Left renal cortex interstitium (tissue), 4 donors: ENCODE measurements at regions not wholly inside any gene's neighbourhood (a gene's known extent, or its start where the extent isn't known, plus 50 kb on each side); places are given as distances from the start of the nearest gene placed in this dataset.

Experiments used
- DNase-seq, 4 donors: peaks; one replicate each; pipeline ENCODE4 v3.0.0-alpha.2; 2013; ENCODE audit warnings: low read depth in 4 of 4, low spot score in 2 of 4, missing footprints in 1 of 4

DNA sequence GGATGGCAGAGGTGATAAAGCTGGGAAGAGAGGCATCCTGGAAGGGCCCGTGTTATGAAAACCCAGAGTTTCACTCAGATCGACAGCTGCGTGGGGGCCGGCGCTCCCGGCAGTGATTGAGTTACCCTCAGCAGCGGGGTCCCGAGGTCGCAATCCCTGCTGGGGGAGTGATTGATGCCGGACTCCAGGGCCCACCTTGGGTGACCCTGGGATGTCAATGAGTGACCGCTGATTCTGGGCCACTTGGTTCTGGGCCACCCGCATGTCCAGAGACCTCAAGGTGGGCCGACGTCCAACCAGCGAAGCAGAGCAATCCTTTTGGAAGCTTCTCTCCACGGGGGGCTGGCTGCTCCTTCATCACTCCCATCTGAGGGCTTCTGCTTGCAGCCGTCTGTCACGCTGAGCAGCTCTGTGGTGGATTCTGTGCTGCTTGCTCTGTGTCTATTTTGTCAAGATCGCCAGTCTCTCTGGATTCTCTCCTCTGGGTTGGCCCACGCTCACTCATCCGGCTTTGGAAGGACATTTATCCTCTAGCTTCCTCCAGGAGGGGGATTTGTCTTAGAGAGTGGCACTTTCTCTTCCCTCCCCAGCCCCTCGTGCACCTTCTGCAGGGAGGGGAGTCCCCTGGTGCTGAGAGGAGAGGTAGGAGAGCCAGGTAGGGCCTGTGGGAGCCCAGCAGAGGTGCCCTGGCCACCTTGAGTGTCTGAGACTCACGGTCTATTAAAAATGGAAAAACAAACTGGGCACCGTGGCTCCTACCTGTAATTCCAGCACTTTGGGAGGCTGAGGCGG, 110.9 kb upstream of the C1orf174 start:
- no peak for DNase-seq

DNA sequence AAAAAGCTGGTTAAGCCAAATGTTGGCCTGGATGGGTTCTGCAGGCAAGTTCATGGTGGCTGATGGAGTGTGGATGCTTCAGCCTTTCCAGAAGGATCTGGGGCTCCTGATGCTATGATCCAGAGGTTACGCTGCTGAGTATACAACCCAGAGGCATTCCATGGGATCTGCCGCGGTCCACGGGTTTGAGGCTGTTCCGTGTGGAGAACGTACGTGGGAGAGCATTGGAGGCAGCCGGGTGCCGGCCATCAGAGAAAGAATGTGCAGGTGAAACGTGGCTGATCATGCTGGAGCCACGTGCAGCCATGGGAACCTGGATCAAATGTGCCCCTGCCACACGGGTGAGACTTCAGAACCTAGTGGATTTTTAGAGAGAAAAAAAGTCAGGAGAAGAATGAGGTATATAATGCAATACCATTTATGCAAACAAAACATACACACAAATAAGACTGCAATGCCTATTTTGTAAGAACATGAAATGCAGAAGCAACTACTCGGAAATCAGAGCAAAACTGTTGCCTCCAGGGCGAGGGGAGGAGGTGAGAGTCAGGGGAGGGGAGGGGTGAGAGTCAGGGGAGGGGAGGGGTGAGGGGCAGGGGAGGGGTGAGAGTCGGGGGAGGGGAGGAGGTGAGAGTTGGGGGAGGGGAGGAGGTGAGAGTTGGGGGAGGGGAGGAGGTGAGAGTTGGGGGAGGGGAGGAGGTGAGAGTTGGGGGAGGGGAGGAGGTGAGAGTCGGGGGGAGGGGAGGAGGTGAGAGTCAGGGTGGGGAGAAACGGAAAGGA, 116.5 kb upstream of the C1orf174 start:
- DNase-seq = no peak

DNA sequence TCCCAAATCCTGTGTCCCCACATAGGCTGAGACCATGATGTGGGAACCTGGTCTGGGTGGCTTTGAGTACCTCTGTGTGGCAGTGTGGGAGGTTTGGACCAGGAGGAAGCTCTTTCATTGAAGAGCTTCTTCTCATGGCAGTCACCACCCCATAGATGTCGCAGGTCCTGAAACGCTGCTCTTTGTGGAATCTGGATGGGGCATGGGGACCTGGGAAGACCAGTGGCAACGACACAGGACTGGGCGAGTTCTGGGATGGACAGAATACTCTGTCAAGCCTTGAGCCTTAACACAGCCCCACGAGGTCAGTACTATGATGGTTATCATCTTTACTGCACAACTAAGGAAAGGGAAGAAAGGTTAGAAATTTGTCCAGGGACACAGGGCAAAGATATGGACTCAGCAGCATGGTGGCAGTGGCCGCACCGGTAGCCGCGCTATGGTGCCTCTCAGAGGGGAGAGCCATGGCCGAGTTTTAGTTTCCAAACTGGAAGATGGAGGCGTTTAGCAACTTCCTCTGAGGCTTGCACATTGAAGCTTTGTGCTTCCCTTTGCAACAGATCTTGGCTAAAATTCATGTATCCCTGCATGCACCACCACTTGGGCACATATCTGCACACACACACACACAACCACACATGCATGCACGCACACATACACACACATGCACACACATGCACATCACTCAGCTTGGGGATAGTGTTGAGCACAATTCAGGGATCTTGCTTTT, 117.7 kb upstream of the C1orf174 start:
- DNase-seq = no peak

DNA sequence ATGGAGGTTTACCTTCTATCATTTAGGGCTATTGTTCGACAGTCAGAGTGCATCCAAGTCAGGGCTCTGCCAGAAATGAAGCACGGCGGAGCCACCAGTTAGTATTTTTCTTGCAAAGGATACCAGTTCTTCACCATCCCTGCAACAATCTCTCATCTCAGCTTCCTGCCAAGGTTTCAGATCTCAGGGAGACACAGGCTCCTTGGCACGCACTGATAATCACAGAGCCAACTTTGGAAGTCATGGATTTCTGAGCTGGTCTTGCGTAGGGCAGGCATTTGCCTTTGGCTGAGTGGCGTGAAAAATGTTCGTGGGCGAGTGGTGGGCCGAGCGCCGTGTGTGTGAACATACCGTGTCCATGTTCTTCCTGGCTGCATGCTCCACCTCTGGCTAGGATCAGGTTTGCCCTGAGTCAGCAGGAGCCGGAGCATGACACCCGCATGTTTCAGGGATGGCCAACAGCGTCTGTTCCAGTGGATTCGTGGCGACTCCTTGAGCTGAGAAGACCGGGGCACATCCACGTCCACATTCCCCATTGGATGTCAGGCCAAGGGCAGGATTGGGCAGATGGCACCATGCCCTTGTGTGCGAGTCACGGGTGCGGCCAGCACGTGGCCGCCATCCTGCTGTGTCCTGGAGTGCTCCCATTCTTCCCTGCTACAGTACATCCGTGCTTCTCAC, 118.5 kb upstream of the C1orf174 start:
- no peak for DNase-seq

DNA sequence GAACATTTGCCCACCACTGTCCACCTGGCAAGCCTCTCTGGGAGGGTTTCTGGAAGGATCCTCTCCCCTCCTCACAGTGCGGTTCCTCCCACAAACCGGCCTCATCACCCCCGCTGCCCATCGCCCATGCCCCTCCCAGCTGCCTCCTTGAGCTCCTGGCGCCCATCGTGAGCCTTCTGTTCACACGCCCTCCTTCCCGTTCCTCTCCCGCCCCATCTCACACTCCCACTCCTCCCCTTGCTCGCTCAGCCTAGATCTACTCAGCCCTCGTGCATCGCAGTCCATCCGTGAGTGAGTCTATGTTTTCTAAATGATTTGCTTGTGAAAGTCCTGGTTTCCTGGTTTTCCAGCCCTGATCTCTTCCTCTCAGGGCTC, 119.1 kb upstream of the C1orf174 start:
- no peak for DNase-seq

DNA sequence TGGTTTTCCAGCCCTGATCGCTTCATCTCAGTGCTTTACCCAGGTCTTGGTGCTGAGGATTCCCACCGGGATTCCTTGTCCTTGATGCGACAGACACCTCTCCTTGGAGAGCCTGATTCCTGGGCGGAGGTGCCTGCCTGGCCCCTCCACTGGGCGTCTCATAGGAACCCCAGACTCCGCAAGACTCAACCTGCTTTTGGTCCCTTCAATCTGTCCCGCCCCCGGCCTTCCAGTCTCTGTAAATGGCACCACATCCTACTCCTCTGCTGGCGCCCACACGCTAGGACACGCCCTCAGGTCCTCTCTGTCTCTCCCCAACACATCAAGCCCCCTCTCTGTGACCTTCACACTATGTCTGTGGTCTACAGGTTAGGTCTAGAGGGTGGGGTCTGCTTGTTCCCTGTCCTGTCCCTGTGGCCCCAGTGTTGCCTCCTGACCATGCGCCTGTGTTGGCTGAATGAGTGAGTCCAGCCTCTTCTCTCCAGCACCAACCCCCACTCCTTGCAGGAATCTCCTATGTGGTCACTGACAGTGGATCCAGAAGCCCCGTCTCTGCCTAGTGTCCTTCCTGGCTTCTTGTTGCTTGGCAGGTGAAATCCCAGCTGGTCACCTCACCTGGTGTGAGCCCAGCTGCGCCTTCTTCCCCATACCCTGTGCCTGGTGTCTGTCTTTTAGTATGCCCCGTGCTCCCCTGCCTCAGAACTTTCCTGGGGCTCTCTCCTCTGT, 119.7 kb upstream of the C1orf174 start:
- no peak for DNase-seq

DNA sequence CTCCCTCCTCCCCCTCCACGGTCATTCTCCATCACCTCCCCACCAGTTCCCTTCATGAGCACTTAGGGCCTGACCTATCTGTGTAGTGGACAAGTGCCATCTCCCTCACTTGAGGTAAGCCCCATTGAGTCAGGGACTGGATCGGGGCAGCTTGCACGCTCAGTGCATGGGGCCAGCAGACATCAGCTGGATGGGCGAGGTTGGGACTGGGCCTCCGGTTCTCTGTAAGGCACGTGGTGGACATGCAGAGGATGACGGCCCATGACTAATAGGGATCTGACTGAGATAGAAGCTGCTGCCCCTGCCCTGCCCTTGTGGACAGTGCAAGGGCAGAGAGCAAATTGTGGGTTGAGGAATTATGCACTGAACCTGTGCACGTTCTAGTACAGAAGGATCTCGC, 120.4 kb upstream of the C1orf174 start:
- DNase-seq = no peak

DNA sequence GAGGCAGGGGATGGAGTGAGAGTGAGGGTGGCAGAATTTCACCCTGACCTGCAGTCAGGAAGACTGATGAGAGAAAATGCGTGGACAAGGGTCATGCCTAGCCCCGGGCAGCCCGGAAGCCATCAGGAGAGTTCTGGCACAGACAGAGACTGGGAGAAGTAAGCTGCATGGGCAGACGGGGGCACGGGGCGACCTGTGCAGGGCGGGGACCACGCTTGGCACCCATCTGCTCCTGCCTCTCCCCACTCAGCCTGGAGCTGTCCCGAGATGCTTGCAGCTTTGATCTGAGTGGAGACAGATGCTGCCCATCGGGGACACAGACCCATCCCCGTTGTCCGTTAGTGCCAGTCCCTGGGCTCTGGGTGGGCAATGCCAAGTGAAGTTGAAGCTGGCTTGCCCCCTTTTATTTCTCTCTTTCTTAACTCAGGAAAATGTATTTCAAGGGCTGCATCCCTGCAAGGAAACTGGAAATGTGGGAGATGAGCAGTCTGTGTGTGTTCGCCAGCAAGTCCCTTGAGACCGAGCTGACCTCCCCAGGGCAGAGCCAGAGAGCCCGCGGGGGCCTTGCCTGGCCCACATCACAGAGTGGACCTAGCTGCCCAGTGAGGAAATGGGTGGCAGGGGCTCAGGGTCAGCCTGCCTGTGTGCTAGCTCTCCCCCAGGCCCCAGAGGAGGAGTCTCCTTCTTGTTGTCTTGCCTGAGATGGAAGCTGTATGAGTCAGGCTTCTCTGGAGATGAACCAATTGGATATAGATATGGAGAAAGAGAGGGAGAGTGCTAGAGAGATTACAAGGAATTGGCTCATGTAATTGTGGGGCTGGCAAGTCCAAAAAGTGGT, 121.3 kb upstream of the C1orf174 start:
- no peak for DNase-seq

DNA sequence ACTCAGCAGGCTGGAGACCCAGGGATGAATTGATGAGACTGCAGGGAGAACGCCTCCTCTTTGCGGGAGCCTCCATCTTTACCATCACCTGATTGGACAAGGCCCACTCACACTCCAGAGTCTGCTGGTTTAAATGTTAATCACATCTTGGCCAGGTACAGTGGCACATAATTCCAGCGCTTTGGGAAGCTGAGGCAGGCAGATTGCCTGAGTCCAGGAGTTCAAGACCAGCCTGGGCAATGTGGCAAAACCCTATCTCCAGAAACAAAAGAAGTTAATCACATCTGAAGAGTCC, 121.8 kb upstream of the C1orf174 start:
- no peak for DNase-seq

DNA sequence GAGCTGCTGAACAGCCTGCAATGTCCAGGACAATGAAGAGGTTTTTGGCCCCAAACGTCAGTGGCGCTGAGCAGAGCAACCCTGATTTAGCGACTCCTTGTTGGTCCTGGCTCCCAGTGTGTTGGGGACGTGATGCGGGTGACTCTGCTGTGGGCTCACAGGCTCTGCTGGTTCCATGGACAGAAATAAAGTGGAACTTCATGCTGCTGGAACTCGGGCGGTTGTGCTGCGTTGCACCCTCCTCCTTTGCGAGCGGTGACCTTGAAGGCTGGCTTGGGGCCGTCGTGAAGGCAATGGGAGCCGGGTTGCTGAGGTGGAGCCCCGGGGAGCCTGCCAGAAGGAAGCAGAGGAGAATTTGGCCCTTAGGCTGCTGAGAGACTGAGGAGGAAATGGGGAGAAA, 122.6 kb upstream of the C1orf174 start:
- DNase-seq = no peak

DNA sequence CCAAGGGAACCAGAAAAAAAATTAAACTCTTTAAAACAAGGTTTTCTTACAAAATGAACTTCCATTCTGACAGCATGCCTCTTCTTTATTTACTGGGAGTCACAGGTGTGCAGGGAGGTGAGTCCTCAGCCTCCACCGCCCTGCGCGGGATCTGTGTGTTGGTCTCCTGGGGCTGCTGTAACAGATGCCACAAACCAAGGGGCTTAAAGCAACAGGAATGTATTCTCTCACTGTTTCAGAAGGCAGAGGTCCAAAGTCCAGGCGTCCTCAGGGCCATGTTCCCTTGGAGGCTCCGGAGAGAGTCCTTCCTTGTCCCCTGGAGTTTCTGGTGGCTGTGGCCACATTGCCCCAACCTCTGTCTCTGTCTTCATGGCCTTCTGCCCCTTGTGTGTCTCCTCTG, 123.6 kb upstream of the C1orf174 start:
- no peak for DNase-seq

DNA sequence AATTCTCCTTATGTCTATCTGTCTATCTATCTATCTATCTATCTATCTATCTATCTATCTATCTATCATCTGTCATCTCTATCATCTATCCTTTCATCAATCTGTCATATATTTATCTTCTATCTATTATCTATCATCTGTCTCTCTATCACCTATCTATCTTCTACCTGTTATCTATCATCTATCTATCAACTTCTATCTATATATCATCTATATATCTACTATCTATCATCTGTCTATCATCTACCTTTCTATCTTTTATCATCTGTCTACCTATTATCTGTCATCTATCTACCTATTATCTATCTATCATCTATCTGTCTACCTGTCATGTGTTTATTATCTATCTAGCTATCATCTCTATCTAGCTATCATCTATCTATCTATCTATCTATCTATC, 124.7 kb upstream of the C1orf174 start:
- DNase-seq = no peak

DNA sequence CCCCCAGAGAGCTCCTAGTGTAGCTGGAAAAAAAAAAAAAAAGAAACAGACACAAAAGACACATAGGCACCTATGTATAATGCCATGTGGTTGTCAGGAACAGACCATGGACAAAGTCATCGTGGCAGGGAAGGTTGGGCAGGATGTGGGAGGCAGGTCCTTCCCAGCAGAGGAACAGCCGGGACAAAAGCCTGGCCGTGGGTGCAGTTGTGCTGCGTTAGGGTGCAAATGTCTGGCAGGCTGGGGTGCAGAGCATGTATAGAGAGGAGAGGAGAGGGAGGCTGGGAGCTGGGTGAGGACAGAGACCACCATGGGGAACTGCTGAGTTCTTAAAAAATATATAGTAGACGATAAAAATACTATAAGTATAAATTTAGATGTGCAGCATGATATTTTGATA, 125.7 kb upstream of the C1orf174 start:
- DNase-seq = no peak

DNA sequence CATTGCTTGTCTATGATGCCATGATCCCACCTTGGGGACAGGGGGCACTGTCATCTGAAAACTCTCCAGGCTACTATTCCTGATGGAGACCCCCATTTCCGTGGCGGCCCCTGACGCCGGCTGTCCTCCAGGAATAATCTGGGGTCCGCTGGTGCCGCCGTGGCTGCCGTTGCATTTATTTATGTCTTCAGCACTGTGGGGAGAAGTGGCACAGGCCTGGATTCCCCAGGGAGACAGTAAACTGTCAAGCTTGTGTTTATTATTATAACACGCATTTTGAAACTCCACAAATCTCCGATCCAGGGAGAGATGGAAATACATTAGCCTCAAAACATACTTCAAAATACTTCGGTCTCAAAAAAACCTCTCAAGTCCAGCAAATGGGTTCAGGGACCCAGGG, 126.9 kb upstream of the C1orf174 start:
- DNase-seq = no peak

DNA sequence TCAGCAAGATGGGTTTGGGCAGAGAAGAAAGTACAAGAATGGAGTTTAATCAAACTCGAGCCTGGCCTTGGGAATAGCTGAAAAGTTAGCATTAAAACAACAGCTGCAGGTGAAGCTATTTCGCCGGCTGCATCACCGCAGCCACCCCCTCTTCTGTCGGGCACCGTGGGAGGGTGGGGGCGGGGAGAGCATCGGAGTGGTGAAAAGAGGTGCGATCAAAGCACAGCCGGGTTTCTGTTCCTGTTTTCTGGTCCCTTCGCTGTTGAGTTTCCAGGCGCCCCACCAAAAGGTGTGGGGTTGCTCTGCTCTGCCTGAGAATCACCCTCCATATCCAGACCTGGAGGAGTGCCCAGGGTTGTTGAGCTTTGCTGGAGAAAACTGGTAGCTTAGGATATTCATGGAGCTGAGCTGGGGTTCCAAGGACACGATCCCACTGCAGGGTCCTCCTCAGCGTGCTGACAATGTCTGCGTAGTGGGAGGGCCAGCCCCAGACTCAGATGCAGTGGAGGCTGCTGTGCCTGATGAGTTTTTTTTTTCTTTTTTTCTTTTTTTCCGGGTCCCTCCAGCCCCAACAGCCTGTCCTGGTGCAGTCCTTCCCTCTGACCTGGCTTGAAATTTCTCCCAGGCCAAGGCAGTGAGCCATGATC, 127.5 kb upstream of the C1orf174 start:
- no peak for DNase-seq

DNA sequence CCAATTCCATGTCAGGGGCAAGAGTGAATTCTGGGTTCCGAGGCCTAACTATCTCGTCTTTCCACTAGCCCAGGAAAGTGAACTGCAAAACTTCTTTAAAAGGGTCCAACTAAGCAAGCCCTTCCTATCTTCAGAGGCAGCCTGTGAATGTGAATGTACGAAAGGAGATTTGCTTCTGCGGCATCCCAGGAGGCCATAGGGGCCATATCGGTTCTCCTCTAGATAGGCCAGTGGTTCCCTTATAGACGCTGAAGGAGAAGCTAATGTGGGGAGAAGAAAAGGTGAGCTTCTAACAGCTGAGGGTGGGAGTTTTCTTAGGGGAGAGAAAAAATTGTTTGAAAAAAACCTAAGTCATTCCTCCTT, 128.0 kb upstream of the C1orf174 start:
- no peak for DNase-seq

DNA sequence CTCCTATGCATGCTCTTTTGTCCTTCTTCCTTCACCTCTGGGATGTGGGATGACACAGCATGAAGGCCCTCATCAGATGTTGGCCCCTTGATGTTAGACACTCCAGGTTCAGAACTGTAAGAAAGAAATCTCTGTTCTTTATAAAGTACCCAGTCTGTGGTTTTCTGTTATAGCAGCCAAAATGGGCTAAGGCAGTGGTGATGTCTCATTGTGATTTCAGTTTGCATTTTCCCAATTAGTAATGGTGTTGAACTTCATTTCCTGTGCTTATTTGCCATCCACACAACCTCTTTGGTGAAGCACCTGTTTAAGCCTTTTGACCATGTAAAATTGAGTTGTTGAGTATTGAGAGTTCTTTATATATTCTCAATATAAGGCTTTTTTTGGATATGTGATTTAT, 129.3 kb upstream of the C1orf174 start:
- no peak for DNase-seq

DNA sequence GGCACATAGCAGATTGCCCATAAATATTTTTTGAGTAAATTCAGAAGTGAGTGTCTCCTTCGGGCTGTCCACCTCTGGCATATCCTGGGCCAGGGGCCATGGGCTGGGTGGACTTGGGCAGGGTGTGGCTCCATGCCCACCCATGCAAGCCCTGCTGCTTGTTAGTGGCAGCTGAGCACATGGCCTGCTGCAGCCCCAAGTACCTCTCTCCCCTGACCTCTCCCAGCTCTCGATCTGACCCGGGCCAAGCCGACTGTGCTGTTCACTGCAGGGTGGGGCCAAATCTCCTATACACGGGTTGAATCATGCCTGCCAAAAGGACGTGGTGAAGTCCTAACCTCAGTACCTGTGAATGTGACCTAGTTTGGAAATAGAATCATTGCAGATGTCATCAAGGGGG, 132.5 kb upstream of the C1orf174 start:
- DNase-seq = no peak

DNA sequence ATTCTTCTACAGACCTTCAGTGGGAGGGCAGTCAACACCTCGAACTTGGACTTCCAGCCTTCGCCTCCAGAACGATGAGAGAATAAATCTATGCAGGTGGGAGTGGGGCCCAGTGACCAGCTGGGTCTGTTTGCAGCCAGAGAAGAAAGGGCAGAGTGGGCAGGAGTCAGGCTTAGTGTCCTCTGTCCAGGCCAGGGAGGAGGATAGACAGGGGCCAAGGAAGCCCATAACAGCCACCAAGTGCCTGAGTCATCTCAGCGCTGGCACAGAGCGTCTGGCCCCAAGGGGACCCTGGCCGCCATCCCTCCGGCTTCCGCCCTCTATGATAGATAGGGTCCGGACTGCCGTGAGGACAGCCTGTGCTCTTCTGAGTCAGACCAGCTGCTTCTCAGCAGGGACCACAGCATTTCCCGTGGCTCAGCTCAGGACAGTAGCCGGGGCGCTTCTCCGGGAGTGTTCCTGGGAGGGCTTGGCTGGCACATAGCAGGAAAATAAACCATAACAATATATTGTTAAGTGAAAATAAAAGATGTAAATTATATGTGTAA, 133.1 kb upstream of the C1orf174 start:
- DNase-seq = no peak
